ENCODE measurements at regions not wholly inside any gene's neighbourhood (a gene's known extent, or its start where the extent isn't known, plus 50 kb on each side); places are given as distances from the start of the nearest gene placed in this dataset.

DNA sequence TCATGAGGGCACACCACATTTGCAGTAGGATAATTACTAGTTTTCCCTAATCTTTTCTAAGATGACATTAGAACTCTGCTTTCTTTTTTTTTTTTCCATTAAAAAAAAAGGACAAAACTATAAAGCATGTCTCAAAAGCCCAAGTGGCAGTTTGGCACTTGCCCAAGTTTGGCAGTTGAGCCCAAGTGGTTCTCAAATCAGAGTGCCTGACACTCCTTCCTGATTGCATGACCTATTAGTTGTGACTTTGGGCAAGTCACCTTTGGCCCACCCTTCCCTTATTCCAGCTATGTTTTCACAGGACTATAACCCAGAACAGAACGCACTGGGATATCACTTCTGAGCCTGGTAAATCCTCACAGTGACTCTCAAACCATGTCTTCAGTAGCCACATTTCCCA, 273.0 kb downstream of the CCDC85A start (continued):
- no peak for TF ChIP-seq CHD7 (IDR thresholded peaks at IDR 0.05; ENCODE audit: insufficient replicate concordance, low read length)

Measured in H1 (cell line).